Omental fat pad (tissue), 3 donors: ENCODE measurements at regions not wholly inside any gene's neighbourhood (a gene's known extent, or its start where the extent isn't known, plus 50 kb on each side); places are given as distances from the start of the nearest gene placed in this dataset.

ENCODE experiments used
- ATAC-seq: fragments of 150-250 bp; one replicate; pipeline ENCODE4 v1.9.1; 2016; ENCODE audit warnings: mild to moderate bottlenecking, moderate library complexity; ENCODE audit not compliant: low FRiP score
- DNase-seq: peaks from one replicate; pipeline ENCODE4 v3.0.0-alpha.2; 2019; ENCODE audit warnings: low spot score
- TF ChIP-seq, protein P1 (sequence below), 3 donors: fragments of 450-650 bp; IDR thresholded peaks; one replicate each; pipeline ENCODE4 v1.5.1; 2016 to 2017; ENCODE audit warnings: antibody characterized with exemption in 3 of 3, mild to moderate bottlenecking in 3 of 3, moderate library complexity in 2 of 3

DNA sequence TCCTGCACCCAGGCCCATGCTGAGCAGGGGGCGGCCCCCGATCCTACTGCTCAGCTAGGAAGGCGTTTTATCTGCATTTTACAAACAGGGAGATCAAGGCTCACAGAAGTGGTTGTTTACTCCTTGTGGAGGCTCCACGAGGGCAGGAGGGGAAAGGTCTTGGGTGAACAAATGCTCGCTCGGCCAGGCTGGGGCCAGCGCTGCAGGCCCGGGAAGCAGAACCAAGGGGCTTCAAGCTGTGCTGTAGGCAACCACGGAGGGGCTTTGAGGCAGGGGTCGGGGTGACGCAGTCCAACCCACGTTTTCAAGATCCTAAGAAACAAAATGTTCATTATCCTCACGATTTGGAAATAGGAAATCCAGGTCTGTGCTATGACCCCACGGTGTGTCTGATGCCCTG is 125.8 kb downstream of the HMX1 start:
- ATAC-seq (no peak), DNase-seq (no peak)
- TF ChIP-seq, protein P1, sequence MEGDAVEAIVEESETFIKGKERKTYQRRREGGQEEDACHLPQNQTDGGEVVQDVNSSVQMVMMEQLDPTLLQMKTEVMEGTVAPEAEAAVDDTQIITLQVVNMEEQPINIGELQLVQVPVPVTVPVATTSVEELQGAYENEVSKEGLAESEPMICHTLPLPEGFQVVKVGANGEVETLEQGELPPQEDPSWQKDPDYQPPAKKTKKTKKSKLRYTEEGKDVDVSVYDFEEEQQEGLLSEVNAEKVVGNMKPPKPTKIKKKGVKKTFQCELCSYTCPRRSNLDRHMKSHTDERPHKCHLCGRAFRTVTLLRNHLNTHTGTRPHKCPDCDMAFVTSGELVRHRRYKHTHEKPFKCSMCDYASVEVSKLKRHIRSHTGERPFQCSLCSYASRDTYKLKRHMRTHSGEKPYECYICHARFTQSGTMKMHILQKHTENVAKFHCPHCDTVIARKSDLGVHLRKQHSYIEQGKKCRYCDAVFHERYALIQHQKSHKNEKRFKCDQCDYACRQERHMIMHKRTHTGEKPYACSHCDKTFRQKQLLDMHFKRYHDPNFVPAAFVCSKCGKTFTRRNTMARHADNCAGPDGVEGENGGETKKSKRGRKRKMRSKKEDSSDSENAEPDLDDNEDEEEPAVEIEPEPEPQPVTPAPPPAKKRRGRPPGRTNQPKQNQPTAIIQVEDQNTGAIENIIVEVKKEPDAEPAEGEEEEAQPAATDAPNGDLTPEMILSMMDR (IDR thresholded peaks at IDR 0.05) = no peak

DNA sequence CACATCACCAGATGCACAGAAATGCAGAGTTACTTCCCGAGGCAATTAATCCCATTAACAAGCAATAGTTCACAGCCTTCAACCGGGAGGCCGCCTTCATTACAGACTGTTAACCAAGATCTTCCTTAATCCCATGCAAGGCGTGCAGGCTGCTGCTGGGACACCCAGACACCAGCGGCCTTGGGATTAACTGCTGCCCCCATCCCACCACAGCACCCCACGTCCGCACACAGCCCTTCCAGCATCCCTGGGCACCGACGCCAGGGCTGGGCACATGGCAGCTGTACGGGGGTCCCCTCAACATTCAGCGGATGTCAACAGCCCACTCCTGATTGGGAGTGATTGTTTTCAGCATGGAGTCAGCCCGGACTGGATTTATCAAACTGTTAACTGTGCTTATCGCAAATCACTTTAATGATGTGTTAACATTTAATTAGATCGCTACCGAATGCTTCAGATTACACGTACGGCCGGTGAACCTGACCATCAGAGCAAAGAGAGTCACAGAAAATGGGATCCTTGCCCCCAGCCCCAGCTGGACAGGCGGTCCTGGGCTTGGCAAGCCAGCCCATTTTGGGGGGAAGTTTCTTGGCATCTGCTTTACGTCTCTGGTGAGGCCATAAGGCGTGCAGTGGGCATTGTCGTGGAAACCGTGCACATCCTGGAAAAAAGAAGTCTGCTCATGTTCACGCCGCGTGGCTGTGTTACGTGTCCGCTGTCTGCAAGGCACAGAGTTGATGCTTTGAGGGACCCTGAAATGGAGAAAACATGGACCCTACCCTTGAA is 126.4 kb downstream of the HMX1 start:
- ATAC-seq (no peak), DNase-seq (no peak)
- TF ChIP-seq, protein P1 (IDR thresholded peaks at IDR 0.05) = no peak

DNA sequence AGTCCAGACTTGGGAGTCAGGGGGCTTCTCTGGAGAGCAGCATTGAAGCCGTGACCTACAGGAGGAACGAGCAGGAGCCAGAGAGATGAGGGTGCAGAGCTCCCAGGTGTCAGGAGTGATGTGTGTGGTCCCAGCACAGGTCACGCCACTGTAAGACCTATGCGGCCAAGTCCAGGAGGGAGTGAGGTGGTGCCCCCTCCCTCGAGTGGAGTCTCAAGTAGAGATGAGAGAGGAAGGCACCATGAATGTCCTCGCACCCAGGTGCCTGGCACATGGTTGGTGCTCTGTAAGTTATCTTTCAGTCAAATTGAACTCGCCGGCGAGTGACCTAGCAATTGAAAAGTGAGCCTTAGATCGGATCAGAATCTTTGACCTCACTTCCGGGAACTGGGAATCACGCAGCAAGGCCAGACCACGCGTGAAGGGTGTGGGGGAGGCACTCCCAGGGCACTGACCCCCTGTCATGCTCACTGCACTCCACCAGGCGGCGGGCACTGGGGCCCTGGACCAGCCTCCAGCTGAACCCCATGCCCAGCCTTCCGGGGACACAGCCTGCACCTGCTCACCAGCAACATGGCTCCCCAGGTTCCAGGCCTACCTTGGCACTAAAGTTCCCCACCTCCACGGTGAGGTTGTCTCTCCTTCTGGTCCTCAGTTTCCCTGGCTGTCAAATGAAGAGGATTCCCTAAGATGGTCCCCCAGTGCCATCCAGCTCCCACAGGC is 127.4 kb downstream of the HMX1 start:
- no peak for ATAC-seq
- TF ChIP-seq, protein P1 (IDR thresholded peaks at IDR 0.05) = no peak
- no peak for DNase-seq

DNA sequence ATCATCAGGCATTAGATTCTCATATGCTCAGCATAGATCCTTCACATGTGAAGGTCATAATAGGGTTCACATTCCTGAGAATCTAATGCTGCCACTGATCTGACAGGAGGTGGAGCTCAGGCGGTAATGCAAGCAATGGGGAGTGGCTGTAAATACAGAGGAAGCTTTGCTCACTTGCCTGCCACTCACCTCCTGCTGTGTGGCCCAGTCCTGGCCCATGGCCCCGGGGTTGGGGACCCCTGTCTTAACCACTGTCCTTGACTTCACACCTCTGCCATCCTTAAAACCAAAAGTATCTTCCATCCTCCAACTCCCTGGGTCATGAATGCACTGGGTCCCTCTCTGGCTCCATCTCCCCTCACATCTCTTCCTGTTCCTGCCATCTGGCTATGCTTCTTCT is 129.1 kb downstream of the HMX1 start:
- DNase-seq = no peak
- TF ChIP-seq, protein P1 (IDR thresholded peaks at IDR 0.05) = no peak

DNA sequence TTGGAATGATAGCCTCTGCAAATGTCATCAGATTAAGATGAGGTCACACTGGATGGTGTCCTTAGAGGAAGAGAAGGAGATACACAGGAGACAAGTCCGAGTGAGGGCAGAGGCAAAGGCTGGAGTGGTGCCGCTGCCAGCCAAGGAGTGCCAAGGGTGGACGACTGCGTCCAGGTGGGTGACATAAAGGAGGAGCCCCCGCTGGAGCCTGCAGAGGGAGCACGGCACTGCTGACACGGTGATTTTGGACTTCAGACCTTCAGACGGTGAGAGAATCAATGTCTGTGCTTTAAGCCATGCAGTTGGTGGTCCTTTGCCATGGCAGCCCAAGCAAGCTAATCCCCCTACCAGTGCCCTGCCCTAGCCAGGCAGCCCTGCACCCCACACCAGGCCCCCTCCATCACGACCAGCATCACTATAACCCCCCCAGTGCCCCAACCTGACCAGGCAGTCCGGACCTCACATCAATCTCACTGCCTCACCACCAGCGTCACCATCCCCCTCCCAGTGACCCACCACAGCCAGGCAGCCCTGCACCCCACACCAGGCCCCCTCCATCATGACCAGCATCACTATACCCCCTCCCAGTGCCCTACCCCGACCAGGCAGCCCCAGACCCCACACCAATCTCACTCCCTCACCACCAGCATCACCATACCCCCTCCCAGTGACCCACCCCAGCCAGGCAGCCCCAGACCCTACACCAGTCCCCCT is 130.0 kb downstream of the HMX1 start:
- TF ChIP-seq, protein P1 (IDR thresholded peaks at IDR 0.05) = no peak
- no peak for ATAC-seq
- DNase-seq = no peak

More for the DNA sequence above, 129.1 kb downstream of the HMX1 start:
- no peak for ATAC-seq

DNA sequence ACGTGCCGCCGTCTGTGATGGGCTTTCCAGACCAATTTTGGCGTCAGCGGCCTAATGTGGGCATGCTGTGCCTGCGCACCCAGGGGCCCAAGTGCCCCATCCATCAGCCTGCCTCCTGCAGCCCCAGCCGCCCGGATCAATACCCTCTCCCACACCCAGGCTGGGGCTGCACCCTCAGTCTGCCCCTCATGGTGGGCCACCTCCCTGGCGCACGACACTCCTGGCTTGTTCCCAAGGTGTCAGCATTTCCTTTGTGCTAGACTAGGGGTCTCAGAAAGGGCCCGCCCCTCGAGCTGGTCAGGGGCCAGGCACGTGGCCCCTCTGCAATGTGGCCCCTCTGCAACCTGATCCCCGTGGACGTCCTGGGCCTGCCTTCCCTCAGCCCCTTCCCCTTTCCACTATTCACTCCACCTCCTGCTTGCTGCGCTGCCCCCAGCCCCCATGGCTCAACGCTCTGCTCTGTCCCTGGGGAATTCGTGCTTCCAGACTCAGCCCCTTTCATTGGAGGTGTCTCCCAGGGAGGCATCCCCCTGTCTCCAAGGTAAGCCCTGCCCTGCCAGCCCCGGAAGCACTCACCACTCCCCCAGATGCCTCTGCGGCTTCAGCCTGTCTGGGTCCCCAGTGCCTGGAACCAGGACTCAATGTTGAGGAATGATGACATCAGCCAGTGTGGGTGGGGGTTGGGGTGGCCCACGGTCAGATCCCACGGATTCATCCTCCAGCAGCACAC is 130.8 kb downstream of the HMX1 start:
- TF ChIP-seq, protein P1 (IDR thresholded peaks at IDR 0.05) = no peak
- ATAC-seq (no peak), DNase-seq (no peak)
